Liver (tissue), 3 donors: ENCODE measurements at regions not wholly inside any gene's neighbourhood (a gene's known extent, or its start where the extent isn't known, plus 50 kb on each side); places are given as distances from the start of the nearest gene placed in this dataset.

ENCODE experiments used
- CTCF ChIP-seq: fragments of 150-350 bp; IDR thresholded peaks from 2 replicates; pipeline ENCODE4 v1.5.1; 2017; ENCODE audit warnings: improper control_type of control experiment, low read depth, low read length; ENCODE audit not compliant: missing input control
- EGR1 ChIP-seq, 2 donors: IDR thresholded peaks; 2 replicates each; pipeline ENCODE4 v1.6.1; 2016 to 2018; ENCODE audit warnings: antibody characterized with exemption in 2 of 2, low read depth in 2 of 2
- HNF4A ChIP-seq, 2 donors: conservative IDR thresholded peaks; 2 replicates each; pipeline ENCODE4 v1.6.1; 2016; ENCODE audit warnings: antibody characterized with exemption in 2 of 2, mild to moderate bottlenecking in 2 of 2
- RAD21 ChIP-seq, 2 donors: IDR thresholded peaks; 2 replicates each; pipeline ENCODE4 v1.6.1; 2016; ENCODE audit warnings: antibody characterized with exemption in 2 of 2, mild to moderate bottlenecking in 2 of 2
- RXRA ChIP-seq, 2 donors: IDR thresholded peaks; 2 replicates each; pipeline ENCODE4 v1.6.1; 2017 to 2018; ENCODE audit warnings: antibody characterized with exemption in 2 of 2, mild to moderate bottlenecking in 1 of 2
- TAF1 ChIP-seq: conservative IDR thresholded peaks from 2 replicates; pipeline ENCODE4 v1.6.1; 2016; ENCODE audit warnings: antibody characterized with exemption, mild to moderate bottlenecking
- donor health status: healthy.
- donor health status: healthy.

GRCh38 chr3:43206632-43207031 is 79.7 kb upstream of the SNRK start:
- TF ChIP-seq CTCF (no peak), EGR1 (IDR thresholded peaks at IDR 0.05; ENCODE audit: low read depth in 2 of 2) (no peak), RAD21 (IDR thresholded peaks at IDR 0.05) (no peak), TAF1 (no peak), HNF4A (conservative IDR thresholded peaks at IDR 0.05) (no peak), RXRA (IDR thresholded peaks at IDR 0.05) (no peak)
